Heart right ventricle (tissue), 16 donors: ENCODE measurements at regions not wholly inside any gene's neighbourhood (a gene's known extent, or its start where the extent isn't known, plus 50 kb on each side); places are given as distances from the start of the nearest gene placed in this dataset.
A peak's percentile ranks its signal among the peaks of the same experiment; 100 is the strongest.
"Not testable (repeated sequence)": the region's sequence is repeated elsewhere in the genome, so short reads cannot be mapped to it uniquely, and the experiment has no call there.

Experiments
- ATAC-seq, 8 donors: fragments of 200-7000 bp; cut with Tn5 transposase; one replicate each; pipeline ENCODE4 v1.9.1; 2020; ENCODE audit warnings: mild to moderate bottlenecking in 8 of 8, moderate library complexity in 8 of 8, moderate number of reproducible peaks in 1 of 8
- DNase-seq, 2 donors: peaks; one replicate each; pipeline ENCODE4 v3.0.0-alpha.2; 2020
- H3K27ac ChIP-seq, 10 donors: fragments of 200-600 bp; sonication (generic) in 2 of 10; one replicate each; pipeline versions ENCODE4 v1.5.0 to v1.8.0; 2020 to 2022; ENCODE audit warnings: mild to moderate bottlenecking in 3 of 10
- H3K27me3 ChIP-seq, 7 donors: fragments of 200-600 bp; one replicate each; pipeline ENCODE4 v1.8.0; 2021 to 2022; ENCODE audit warnings: mild to moderate bottlenecking in 2 of 7
- H3K36me3 ChIP-seq, 9 donors: fragments of 200-600 bp; sonication (generic) in 1 of 9; one replicate each; pipeline versions ENCODE4 v1.5.0 to v1.8.0; 2020 to 2022; ENCODE audit warnings: mild to moderate bottlenecking in 2 of 9
- H3K4me1 ChIP-seq, 9 donors: fragments of 200-600 bp; sonication (generic) in 1 of 9; one replicate each; pipeline versions ENCODE4 v1.5.0 to v1.8.0; 2020 to 2022; ENCODE audit warnings: mild to moderate bottlenecking in 4 of 9
- H3K4me3 ChIP-seq, 10 donors: fragments of 200-600 bp; sonication (generic) in 2 of 10; one replicate each; pipeline versions ENCODE4 v1.5.0 to v1.8.0; 2020 to 2022; ENCODE audit warnings: mild to moderate bottlenecking in 7 of 10, moderate library complexity in 2 of 10
- H3K9me3 ChIP-seq, 11 donors: fragments of 200-600 bp in 10 of 11; sonication (generic) in 2 of 11; one replicate each; pipeline versions ENCODE4 v1.5.0 to v1.8.0; 2013 to 2022; ENCODE audit warnings: mild to moderate bottlenecking in 2 of 11, control low read depth in 1 of 11, moderate library complexity in 1 of 11
- CTCF ChIP-seq, 9 donors: fragments of 200-600 bp; sonication (generic) in 2 of 9; IDR thresholded peaks; one replicate each; pipeline versions ENCODE4 v1.5.0 to v1.8.0; 2021 to 2022; ENCODE audit warnings: antibody characterized with exemption in 9 of 9, mild to moderate bottlenecking in 5 of 9, moderate library complexity in 1 of 9
- WGBS, 2 donors: extraction: QIAGEN DNeasy Blood & Tissue Kit; methylation state at CpG; one replicate each; pipeline ENCODE4 v1.1.7; 2013; ENCODE audit warnings: inconsistent platforms in 1 of 2; 5-methylcytosine and 5-hydroxymethylcytosine counted together
- intact Hi-C, 10 donors: fragments of 100-400 bp; cut with DNase I; formaldehyde crosslinking; loops; one replicate each; pipeline versions ENCODE4 v1.11.1 to v1.14.2; 2022
- donor health status: Arrhythmogenic right ventricular cardiomyopathy.
- donor health status: ischemic (EF 13 %, LVEDD 7.1; RV severe dilation, severe dysfunction).
- donor health status: healthy with polysubstance abuse.
- donor health status: DM: no; HTN: yes; CAD: no.
- donor health status: DM: no; HTN: no; CAD: no.
- donor health status: ischemic (EF 25% LVEDD 6.9; RV normal size, moderate dysfunction).
- donor health status: ischemic (EF 25% LVEDD 5.7; RV mildly dilated, moderate dysfunction).
- donor health status: healthy.
- donor health status: DM: yes; HTN: yes; CAD: no.
- donor health status: Ischemic cardiomyopathy.
- donor health status: ischemic (EF 35%, LVEDD 5.7; RV mildly dilated, moderate dysfunction).
- donor health status: nonischemic (EF 11% LVEDD 7.7; RV severe dilation, severe dysfunction).
- donor health status: DM: yes; HTN: yes; CAD: no.
- donor health status: PGD.
- donor health status: ischemic (EF 29% LVEDD 5.4; RV normal size, mild dysfunction).
- donor health status: nonischemic (EF 23%, LVEDD 6.1; RV moderate dilation, normal function).

GRCh38 chr3:24006-24405 lies 172.6 kb upstream of the CHL1 start:
- WGBS, 2 donors, result 43 to 53% methylated on average over 3 of the region's 3 CpGs
- no peak for TF ChIP-seq CTCF (IDR thresholded peaks at IDR 0.05)

GRCh38 chr3:25056-25455 lies 171.5 kb upstream of the CHL1 start:
- no peak for DNase-seq
- Histone ChIP-seq H3K4me1 (no peaks in the 10 kb centered on the region), H3K27ac (no peak overlapping the region), H3K4me3 (no peak overlapping the region), H3K27me3 (peaks cover 0 to 25% (median 4%) of the 10 kb centered on the region in 7 donors), H3K36me3 (no peaks in the 10 kb centered on the region), H3K9me3 (no peaks in the 10 kb centered on the region)
- intact Hi-C loops, result no loop called here
- TF ChIP-seq CTCF (IDR thresholded peaks at IDR 0.05), result no peak
- 35 to 54% methylated on average over 2 of the region's 2 CpGs for WGBS, 2 donors
- no peak for ATAC-seq

More at GRCh38 chr3:24006-24405, 172.6 kb upstream of the CHL1 start:
- Histone ChIP-seq H3K4me3 (no peak overlapping the region), H3K36me3 (no peaks in the 10 kb centered on the region), H3K27me3 (peaks cover 0 to 25% (median 4%) of the 10 kb centered on the region in 7 donors), H3K9me3 (no peaks in the 10 kb centered on the region), H3K4me1 (no peaks in the 10 kb centered on the region), H3K27ac (no peak overlapping the region)
- ATAC-seq, result no peak
- DNase-seq, result no peak
- intact Hi-C loops, result no loop called here

- H3K4me1 ChIP-seq, H3K9me3 ChIP-seq, H3K4me3 ChIP-seq, intact Hi-C loops, H3K36me3 ChIP-seq, H3K27me3 ChIP-seq, DNase-seq, ATAC-seq, H3K27ac ChIP-seq: not testable (repeated sequence)
- WGBS, 2 donors, result 98 to 100% methylated on average over 1 of the region's 1 CpG
Observed at GRCh38 chr3:35985-36384, 160.6 kb upstream of the CHL1 start.

- TF ChIP-seq CTCF (IDR thresholded peaks at IDR 0.05), result peak; percentile 7 to 56 (median 40)
- H3K36me3 ChIP-seq, H3K27me3 ChIP-seq, H3K9me3 ChIP-seq, H3K4me1 ChIP-seq, H3K4me3 ChIP-seq, H3K27ac ChIP-seq, ATAC-seq, intact Hi-C loops, DNase-seq: not testable (repeated sequence)
- 45 to 54% methylated on average over 9 of the region's 9 CpGs for WGBS, 2 donors
Observed at GRCh38 chr3:42871-43744, 153.5 kb upstream of the CHL1 start.
